MCF 10A (cell line): ENCODE measurements at regions not wholly inside any gene's neighbourhood (a gene's known extent, or its start where the extent isn't known, plus 50 kb on each side); places are given as distances from the start of the nearest gene placed in this dataset.

Source experiments
- BruUV-seq: library from RNA; stranded (reverse); fragments of 400-500 nt; replicated peaks from 2 replicates; lab custom pipeline; 2021; lab: Mats Ljungman, UMichigan
- CTCF ChIA-PET: fragments of 300-600 bp; sonication (Branson Sonifier 250); formaldehyde crosslinking; extraction: SDS; loops from one replicate; lab custom pipeline; 2021; ENCODE audit warnings: antibody characterized with exemption, inconsistent platforms; lab: Yijun Ruan, JAX
- POLR2A ChIA-PET: fragments of 300-600, 350-650 bp; sonication (Branson Sonifier 250); formaldehyde crosslinking; extraction: SDS; loops from one replicate; lab custom pipeline; 2020; ENCODE audit warnings: antibody characterized with exemption, inconsistent platforms; lab: Yijun Ruan, JAX
- DNase-seq: peaks from one replicate; pipeline ENCODE4 v3.0.0-alpha.2; 2018; ENCODE audit not compliant: unreplicated experiment
- H3K27ac Mint-ChIP-seq: one replicate; pipeline ENCODE4 v1.8.0; 2022; ENCODE audit warnings: mild to moderate bottlenecking, low read depth, mixed read lengths; ENCODE audit not compliant: unreplicated experiment
- H3K27me3 Mint-ChIP-seq: one replicate; pipeline ENCODE4 v1.8.0; 2022; ENCODE audit warnings: mixed read lengths; ENCODE audit not compliant: insufficient read depth, unreplicated experiment
- H3K36me3 Mint-ChIP-seq: one replicate; pipeline ENCODE4 v1.8.0; 2022; ENCODE audit warnings: mild to moderate bottlenecking, moderate library complexity, mixed read lengths; ENCODE audit not compliant: insufficient read depth, unreplicated experiment
- H3K4me1 Mint-ChIP-seq: one replicate; pipeline ENCODE4 v1.8.0; 2022; ENCODE audit warnings: mixed read lengths; ENCODE audit not compliant: insufficient read depth, unreplicated experiment
- H3K4me3 Mint-ChIP-seq: one replicate; pipeline ENCODE4 v1.8.0; 2022; ENCODE audit warnings: mild to moderate bottlenecking, moderate library complexity, mixed read lengths; ENCODE audit not compliant: unreplicated experiment
- H3K9me3 Mint-ChIP-seq: one replicate; pipeline ENCODE4 v1.8.0; 2022; ENCODE audit warnings: mixed read lengths; ENCODE audit not compliant: unreplicated experiment
- CTCF ChIP-seq: fragments of 200-600 bp; IDR thresholded peaks from one replicate; pipeline ENCODE4 v1.8.0; 2022; ENCODE audit warnings: antibody characterized with exemption, mild to moderate bottlenecking; ENCODE audit not compliant: unreplicated experiment
- intact Hi-C: fragments of 100-400 bp; cut with micrococcal nuclease; formaldehyde crosslinking; loops from 2 replicates; pipeline ENCODE4 v1.14.1; 2022

DNA sequence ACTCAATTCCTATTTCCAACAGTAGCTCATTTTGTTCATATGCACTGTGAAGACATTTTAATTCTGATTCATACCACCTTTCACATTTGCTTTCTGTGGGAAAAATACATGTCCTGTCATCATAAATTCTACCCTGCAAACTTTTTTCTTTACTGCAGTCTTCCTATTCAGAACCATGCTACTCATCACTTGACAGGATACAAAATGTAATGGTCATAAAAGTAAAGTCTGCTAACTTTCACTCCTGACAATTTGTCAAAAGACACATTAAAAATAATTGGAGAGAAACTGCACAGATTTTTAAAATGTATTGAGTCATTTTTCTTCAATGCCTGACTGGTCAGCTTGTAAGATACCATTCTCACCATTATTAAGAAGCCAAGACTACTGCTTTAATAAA, 1817.1 kb downstream of the BRINP3 start:
- POLR2A ChIA-PET = no interaction called here
- CTCF ChIA-PET = interaction anchor here (0.6 kb wide), 1 partner anchor 10 kb away, joined by 3 read pairs; no protein-coding TSS in a partner anchor
- no peak for DNase-seq
- no peak for TF ChIP-seq CTCF
- Mint-ChIP-seq H3K4me1 (no peaks in the 10 kb centered on the region), H3K27ac (no peak overlapping the region), H3K27me3 (no peaks in the 10 kb centered on the region), H3K9me3 (no peaks in the 10 kb centered on the region), H3K4me3 (no peak overlapping the region), H3K36me3 (no peaks in the 10 kb centered on the region)
- intact Hi-C loops = no loop called here
- no TSS peak for BruUV-seq

GRCh38 chr1:188665477-188665876, 1812.2 kb downstream of the BRINP3 start:
- Mint-ChIP-seq H3K36me3 (no peaks in the 10 kb centered on the region), H3K9me3 (no peaks in the 10 kb centered on the region), H3K27ac (no peak overlapping the region), H3K27me3 (no peaks in the 10 kb centered on the region), H3K4me1 (peaks cover 2% of the 10 kb centered on the region), H3K4me3 (no peak overlapping the region)
- intact Hi-C loops = no loop called here
- no TSS peak for BruUV-seq
- no peak for DNase-seq
- TF ChIP-seq CTCF = no peak
- ChIA-PET CTCF (no interaction called here), POLR2A (no interaction called here)

DNA sequence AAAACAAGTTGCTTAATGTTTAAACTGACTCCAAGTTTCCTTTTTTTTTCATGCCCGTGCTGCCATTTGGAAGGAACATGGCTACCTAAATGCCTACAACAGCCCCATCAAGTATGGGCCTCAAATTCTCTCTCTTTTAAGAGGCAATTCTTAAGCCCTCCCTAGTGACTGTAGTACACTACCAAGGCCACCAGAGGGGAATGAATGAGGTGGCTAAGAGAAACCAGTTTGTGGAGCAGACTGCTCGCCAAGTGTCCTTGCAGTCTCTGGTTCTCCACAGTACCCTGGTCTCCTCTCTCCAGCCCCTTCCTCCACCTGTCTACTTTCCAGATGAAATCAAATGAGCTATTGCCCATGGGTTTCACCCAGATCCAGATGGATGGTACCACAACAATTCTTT, 1809.6 kb downstream of the BRINP3 start:
- BruUV-seq = no TSS peak
- Mint-ChIP-seq H3K4me3 (no peak overlapping the region), H3K27me3 (no peaks in the 10 kb centered on the region), H3K27ac (no peak overlapping the region), H3K9me3 (no peaks in the 10 kb centered on the region), H3K4me1 (peaks cover 9% of the 10 kb centered on the region), H3K36me3 (no peaks in the 10 kb centered on the region)
- no peak for TF ChIP-seq CTCF
- intact Hi-C loops = no loop called here
- ChIA-PET POLR2A (no interaction called here), CTCF (interaction anchor here (1.4 kb wide), 1 partner anchor 20 kb away, joined by 3 read pairs; no protein-coding TSS in a partner anchor)
- peak; percentile 9 for DNase-seq

- CTCF ChIA-PET = no interaction called here
- peaks cover 9% of the 10 kb centered on the region for H3K4me1 Mint-ChIP-seq
- intact Hi-C loops = no loop called here
Measured at GRCh38 chr1:188669728-188670382, 1807.8 kb downstream of the BRINP3 start.

More at GRCh38 chr1:188669728-188670382, 1807.8 kb downstream of the BRINP3 start:
- Mint-ChIP-seq H3K36me3 (no peaks in the 10 kb centered on the region), H3K27ac (no peak overlapping the region), H3K27me3 (no peaks in the 10 kb centered on the region), H3K4me3 (no peak overlapping the region), H3K9me3 (no peaks in the 10 kb centered on the region)
- BruUV-seq = no TSS peak
- TF ChIP-seq CTCF = no peak
- POLR2A ChIA-PET = interaction anchor here (0.8 kb wide), 1 partner anchor 861 kb away, joined by 3 read pairs; no protein-coding TSS in a partner anchor
- peak; percentile 29 for DNase-seq
